ACC112 (cell line): ENCODE measurements at regions not wholly inside any gene's neighbourhood (a gene's known extent, or its start where the extent isn't known, plus 50 kb on each side); places are given as distances from the start of the nearest gene placed in this dataset.
A peak's percentile ranks its signal among the peaks of the same experiment; 100 is the strongest.

Experiments
- H2AFZ ChIP-seq: fragments of 200-600 bp; sonication (generic); one replicate; pipeline ENCODE4 v1.6.0; 2017; ENCODE audit warnings: antibody characterized with exemption, low read length; ENCODE audit not compliant: unreplicated experiment
- H3K27ac ChIP-seq: fragments of 200-600 bp; sonication (generic); 2 replicates; pipeline ENCODE4 v1.5.1; 2014; ENCODE audit warnings: low read depth, mild to moderate bottlenecking, antibody characterized with exemption, low read length, moderate library complexity
- H3K27me3 ChIP-seq: fragments of 200-600 bp; sonication (generic); 2 replicates; pipeline ENCODE4 v1.6.1; 2014; ENCODE audit warnings: mild to moderate bottlenecking, antibody characterized with exemption, low read length, moderate library complexity, mixed read lengths; ENCODE audit not compliant: insufficient read depth
- H3K36me3 ChIP-seq: fragments of 200-600 bp; sonication (generic); 2 replicates; pipeline ENCODE4 v1.6.1; 2016; ENCODE audit warnings: mild to moderate bottlenecking, antibody characterized with exemption, low read length, moderate library complexity, mixed read lengths; ENCODE audit not compliant: insufficient read depth
- H3K4me1 ChIP-seq: fragments of 200-600 bp; sonication (generic); one replicate; pipeline ENCODE4 v1.6.1; 2016; ENCODE audit warnings: low read length, mixed read lengths; ENCODE audit not compliant: insufficient read depth, unreplicated experiment, control insufficient read depth
- H3K4me3 ChIP-seq: fragments of 200-600 bp; sonication (generic); 2 replicates; pipeline ENCODE4 v1.5.1; 2014; ENCODE audit warnings: mild to moderate bottlenecking, low read depth, low read length
- H3K79me2 ChIP-seq: fragments of 200-600 bp; sonication (generic); one replicate; pipeline ENCODE4 v1.6.0; 2016; ENCODE audit warnings: low read length; ENCODE audit not compliant: control insufficient read depth, unreplicated experiment, insufficient read depth

- peak overlapping the region; percentile 50 for H3K4me3 ChIP-seq
- no peaks in the 10 kb centered on the region for H3K79me2 ChIP-seq
- H3K36me3 ChIP-seq: no peaks in the 10 kb centered on the region
- H3K27ac ChIP-seq: peak overlapping the region; percentile 72
- H3K4me1 ChIP-seq: peaks cover 39% of the 10 kb centered on the region
- no peaks in the 10 kb centered on the region for H3K27me3 ChIP-seq
- peak overlapping the region; percentile 77 for H2AFZ ChIP-seq
These were observed 58.6 kb upstream of the WASF3 start for GRCh38 chr13:26498656-26499601.

- Histone ChIP-seq H3K4me1 (peaks cover 39% of the 10 kb centered on the region), H3K79me2 (no peaks in the 10 kb centered on the region), H2AFZ (no peak overlapping the region), H3K27ac (no peak overlapping the region), H3K4me3 (no peak overlapping the region), H3K36me3 (no peaks in the 10 kb centered on the region), H3K27me3 (no peaks in the 10 kb centered on the region)
These were observed 56.7 kb upstream of the WASF3 start for GRCh38 chr13:26500618-26501320.

- Histone ChIP-seq H3K36me3 (no peaks in the 10 kb centered on the region), H3K79me2 (no peaks in the 10 kb centered on the region), H3K4me3 (no peak overlapping the region), H2AFZ (no peak overlapping the region), H3K4me1 (peaks cover 39% of the 10 kb centered on the region), H3K27ac (no peak overlapping the region), H3K27me3 (no peaks in the 10 kb centered on the region)
These were observed 55.8 kb upstream of the WASF3 start for GRCh38 chr13:26501641-26502040.

- H3K4me1 ChIP-seq: peaks cover 27% of the 10 kb centered on the region
- 0 out of 2 replicates have a peak overlapping the region, but pooled peaks have one; percentile 19 for H3K27ac ChIP-seq
- H3K36me3 ChIP-seq: no peaks in the 10 kb centered on the region
- no peaks in the 10 kb centered on the region for H3K27me3 ChIP-seq
- H3K79me2 ChIP-seq: no peaks in the 10 kb centered on the region
- no peak overlapping the region for H2AFZ ChIP-seq
- no peak overlapping the region for H3K4me3 ChIP-seq
These were observed 54.7 kb upstream of the WASF3 start for GRCh38 chr13:26502826-26503225.

GRCh38 chr13:26503826-26504594 lies 53.5 kb upstream of the WASF3 start:
- no peak overlapping the region for H2AFZ ChIP-seq
- H3K27ac ChIP-seq: no peak overlapping the region

More at GRCh38 chr13:26503826-26504594, 53.5 kb upstream of the WASF3 start:
- H3K79me2 ChIP-seq: no peaks in the 10 kb centered on the region
- no peaks in the 10 kb centered on the region for H3K36me3 ChIP-seq
- no peak overlapping the region for H3K4me3 ChIP-seq
- peaks cover 19% of the 10 kb centered on the region for H3K4me1 ChIP-seq
- H3K27me3 ChIP-seq: no peaks in the 10 kb centered on the region
